Neural cell (in vitro differentiated cells): ENCODE measurements at regions not wholly inside any gene's neighbourhood (a gene's known extent, or its start where the extent isn't known, plus 50 kb on each side); places are given as distances from the start of the nearest gene placed in this dataset.
"Not testable (repeated sequence)": the region's sequence is repeated elsewhere in the genome, so short reads cannot be mapped to it uniquely, and the experiment has no call there.

Experiments
- H2AFZ ChIP-seq: fragments of 200-600, 300-800 bp; sonication (generic), shearing (Covaris generic); 2 replicates; pipeline ENCODE4 v1.6.0; 2014; ENCODE audit warnings: low read depth, mild to moderate bottlenecking, antibody characterized with exemption, low read length, moderate library complexity
- H3F3A ChIP-seq: fragments of 200-600 bp; shearing (Covaris generic); 2 replicates; pipeline ENCODE4 v1.6.1; 2016; ENCODE audit warnings: mild to moderate bottlenecking, moderate library complexity, mixed read lengths, antibody characterized with exemption, low read length; ENCODE audit not compliant: insufficient read depth, poor library complexity, severe bottlenecking
- H3K27ac ChIP-seq: fragments of 200-600, 300-800 bp; sonication (generic), shearing (Covaris generic); 2 replicates; pipeline ENCODE4 v1.5.1; 2014; ENCODE audit warnings: mild to moderate bottlenecking, low read length, moderate library complexity
- H3K27me3 ChIP-seq: fragments of 300-800, 200-600 bp; sonication (generic), shearing (Covaris generic); 2 replicates; pipeline ENCODE4 v1.6.0; 2014; ENCODE audit warnings: mild to moderate bottlenecking, low read depth, low read length, moderate library complexity; ENCODE audit not compliant: insufficient read depth
- H3K36me3 ChIP-seq: fragments of 300-800, 200-600 bp; sonication (generic), shearing (Covaris generic); 2 replicates; pipeline ENCODE4 v1.5.1; 2014; ENCODE audit warnings: mild to moderate bottlenecking, antibody characterized with exemption, low read length, moderate library complexity; ENCODE audit not compliant: insufficient read depth
- H3K4me2 ChIP-seq: fragments of 300-800, 200-600 bp; sonication (generic), shearing (Covaris generic); 2 replicates; pipeline ENCODE4 v1.6.0; 2014; ENCODE audit warnings: mild to moderate bottlenecking, low read length
- H3K4me3 ChIP-seq: fragments of 300-800, 200-600 bp; sonication (generic), shearing (Covaris generic); 2 replicates; pipeline ENCODE4 v1.5.1; 2014; ENCODE audit warnings: mild to moderate bottlenecking, low read length, moderate library complexity
- H3K79me2 ChIP-seq: fragments of 200-600 bp; shearing (Covaris generic); replicated peaks from 2 replicates; pipeline ENCODE4 v1.6.0; 2014; ENCODE audit warnings: mild to moderate bottlenecking, low read length, moderate library complexity; ENCODE audit not compliant: insufficient read depth
- H3K9ac ChIP-seq: fragments of 300-800, 200-600 bp; sonication (generic), shearing (Covaris generic); 2 replicates; pipeline ENCODE4 v1.6.1; 2016; ENCODE audit warnings: mild to moderate bottlenecking, low read length, mixed read lengths
- H3K9me2 ChIP-seq: fragments of 200-600 bp; shearing (Covaris generic); 2 replicates; pipeline ENCODE4 v1.6.1; 2016; ENCODE audit warnings: mild to moderate bottlenecking, low read length, mixed read lengths; ENCODE audit not compliant: insufficient read depth
- H3K9me3 ChIP-seq: fragments of 200-600, 300-800 bp; sonication (generic), shearing (Covaris generic); 2 replicates; pipeline ENCODE4 v1.6.1; 2016; ENCODE audit warnings: mild to moderate bottlenecking, mixed run types, low read length, moderate library complexity, mixed read lengths
- H4K20me1 ChIP-seq: fragments of 200-600 bp; shearing (Covaris generic); 2 replicates; pipeline ENCODE4 v1.6.1; 2016; ENCODE audit warnings: mild to moderate bottlenecking, mixed run types; ENCODE audit not compliant: insufficient read depth
- CTCF ChIP-seq: fragments of 450-650 bp; IDR thresholded peaks from 2 replicates; pipeline ENCODE4 v1.5.1; 2014; ENCODE audit warnings: antibody characterized with exemption, mild to moderate bottlenecking, moderate library complexity; ENCODE audit not compliant: poor library complexity, severe bottlenecking
- EP300 ChIP-seq: fragments of 450-650 bp; conservative IDR thresholded peaks from 2 replicates; pipeline ENCODE4 v1.6.1; 2014; ENCODE audit warnings: antibody characterized with exemption, mild to moderate bottlenecking, moderate library complexity; ENCODE audit not compliant: poor library complexity, severe bottlenecking
- EZH2 ChIP-seq: fragments of 200-600, 300-800 bp; shearing (Covaris generic), sonication (generic); IDR thresholded peaks from 2 replicates; pipeline ENCODE4 v1.6.1; 2014; ENCODE audit warnings: antibody characterized with exemption, low read length, borderline replicate concordance, mild to moderate bottlenecking; ENCODE audit not compliant: insufficient read depth, poor library complexity, severe bottlenecking
- MXI1 ChIP-seq: fragments of 450-650 bp; conservative IDR thresholded peaks from 2 replicates; pipeline ENCODE4 v1.6.1; 2014; ENCODE audit warnings: antibody characterized with exemption, mild to moderate bottlenecking; ENCODE audit not compliant: poor library complexity, severe bottlenecking
- POLR2AphosphoS5 ChIP-seq: IDR thresholded peaks from 2 replicates; pipeline ENCODE4 v1.6.1; 2012
- RAD21 ChIP-seq: fragments of 450-650 bp; conservative IDR thresholded peaks from 2 replicates; pipeline ENCODE4 v1.6.1; 2014; ENCODE audit warnings: antibody characterized with exemption, mild to moderate bottlenecking, moderate library complexity
- REST ChIP-seq: IDR thresholded peaks from 2 replicates; pipeline ENCODE4 v1.6.1; 2012; ENCODE audit warnings: borderline replicate concordance
- SMC3 ChIP-seq: fragments of 450-650 bp; conservative IDR thresholded peaks from 2 replicates; pipeline ENCODE4 v1.6.1; 2014; ENCODE audit warnings: antibody characterized with exemption, mild to moderate bottlenecking, moderate library complexity; ENCODE audit not compliant: poor library complexity
- TAF1 ChIP-seq: IDR thresholded peaks from 2 replicates; pipeline ENCODE4 v1.6.1; 2012; ENCODE audit warnings: low read depth

GRCh38 chr2:55775828-55776227, 82.2 kb upstream of the PNPT1 start:
- no peak overlapping the region for H3K27ac ChIP-seq

GRCh38 chr2:55773651-55774050, 80.0 kb upstream of the PNPT1 start:
- not testable (repeated sequence) for H3F3A ChIP-seq, H3K9ac ChIP-seq, H3K4me3 ChIP-seq, H3K4me2 ChIP-seq, H3K27ac ChIP-seq, H3K79me2 ChIP-seq, H4K20me1 ChIP-seq, H3K36me3 ChIP-seq, H3K27me3 ChIP-seq, H3K9me2 ChIP-seq, H3K9me3 ChIP-seq, H2AFZ ChIP-seq

More at GRCh38 chr2:55775828-55776227, 82.2 kb upstream of the PNPT1 start:
- Histone ChIP-seq H4K20me1 (no peaks in the 10 kb centered on the region), H2AFZ (no peak overlapping the region), H3K9me2 (no peaks in the 10 kb centered on the region), H3K27me3 (no peaks in the 10 kb centered on the region), H3K36me3 (no peaks in the 10 kb centered on the region), H3F3A (no peaks in the 10 kb centered on the region), H3K9me3 (no peaks in the 10 kb centered on the region), H3K9ac (no peak overlapping the region), H3K4me2 (no peak overlapping the region), H3K79me2 (no peaks in the 10 kb centered on the region), H3K4me3 (no peak overlapping the region)
- TF ChIP-seq EZH2 (no peak), SMC3 (no peak), MXI1 (no peak), CTCF (no peak), RAD21 (no peak), REST (no peak), EP300 (no peak), POLR2AphosphoS5 (no peak), TAF1 (no peak)
